ENCODE measurements at regions not wholly inside any gene's neighbourhood (a gene's known extent, or its start where the extent isn't known, plus 50 kb on each side); places are given as distances from the start of the nearest gene placed in this dataset.
"Not testable (repeated sequence)": the region's sequence is repeated elsewhere in the genome, so short reads cannot be mapped to it uniquely, and the experiment has no call there.

DNA sequence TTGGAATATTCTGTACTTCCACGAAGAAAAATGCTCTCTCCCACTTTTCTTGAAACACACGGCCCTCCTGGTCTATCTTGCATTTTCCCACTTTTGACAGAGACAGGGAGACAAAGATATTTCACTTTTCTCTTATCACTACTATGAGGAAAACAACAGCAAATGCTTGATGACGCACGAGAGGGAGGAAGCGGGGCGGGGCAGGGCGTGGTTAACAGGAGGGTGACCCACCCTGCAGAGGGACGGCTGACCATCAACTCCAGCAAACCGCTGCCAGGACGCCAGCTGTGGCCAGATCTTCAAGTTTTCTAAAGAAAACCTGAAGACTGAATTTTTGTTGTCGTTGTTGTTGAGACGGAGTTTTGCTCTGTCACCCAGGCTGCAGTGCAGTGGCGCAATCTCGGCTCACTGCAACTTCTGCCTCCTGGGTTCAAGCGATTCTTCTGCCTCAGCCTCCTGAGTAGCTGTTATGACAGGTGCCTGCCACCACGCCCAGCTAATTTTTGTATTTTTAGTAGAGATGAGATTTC, 63.8 kb downstream of the NSUN5 start:
- 79% methylated on average over 2 of the region's 16 CpGs; no CpG with 5 or more reads in 1 of the 2 experiments for WGBS, 2 experiments (ENCODE audit: extremely low coverage in 2 of 2, insufficient read length in 1 of 2)
- H3K4me3 ChIP-seq (ENCODE audit: insufficient read depth, low read depth, low read length); H3K14ac ChIP-seq (replicated peaks; ENCODE audit: low read depth, low read length); H4K91ac ChIP-seq (ENCODE audit: insufficient read depth, low read depth, low read length); H4K5ac ChIP-seq (ENCODE audit: low read depth, low read length); H3K9me3 ChIP-seq (ENCODE audit: control insufficient read depth, insufficient read depth, low read length); H3K79me1 ChIP-seq (ENCODE audit: low read depth in 1 of 2, low read length in 2 of 2); H2BK20ac ChIP-seq (ENCODE audit: low read depth, low read length); POLR2A ChIA-PET (ENCODE audit: unreplicated experiment); H3K23ac ChIP-seq (ENCODE audit: low read depth, low read length); H3K36me3 ChIP-seq (ENCODE audit: control insufficient read depth, insufficient read depth, low read length); H3K4me2 ChIP-seq (ENCODE audit: low read depth, low read length); H2BK120ac ChIP-seq (ENCODE audit: low read depth, low read length); CTCF ChIA-PET; H2AK9ac ChIP-seq (replicated peaks; ENCODE audit: low read depth, low read length, poor library complexity); H2AK5ac ChIP-seq (ENCODE audit: low read depth, low read length); H2BK15ac ChIP-seq (ENCODE audit: low read depth, low read length); H3K27me3 ChIP-seq (ENCODE audit: control insufficient read depth, insufficient read depth, low read length); H3K18ac ChIP-seq (ENCODE audit: low read depth, low read length); H3K4me1 ChIP-seq (ENCODE audit: control insufficient read depth, insufficient read depth, low read length); H2AFZ ChIP-seq (replicated peaks; ENCODE audit: low read length, poor library complexity); H4K20me1 ChIP-seq (ENCODE audit: insufficient read depth, low read length); H2BK5ac ChIP-seq (ENCODE audit: low read depth, low read length, poor library complexity, severe bottlenecking); intact Hi-C loops (cut with micrococcal nuclease); DNase-seq; in situ Hi-C loops (cut with MboI; ENCODE audit: low sequenced_read_pairs); H3K56ac ChIP-seq (ENCODE audit: extremely low read depth, insufficient read depth, low read length); H3K27ac ChIP-seq (ENCODE audit: insufficient read depth, low read length); BruUV-seq (replicated peaks); H4K8ac ChIP-seq (ENCODE audit: low read depth in 2 of 2, low read length in 2 of 2); H3K9ac ChIP-seq (ENCODE audit: low read depth, low read length); H3K4ac ChIP-seq (ENCODE audit: low read depth, low read length); dilution Hi-C loops (cut with HindIII; ENCODE audit: low sequenced_read_pairs, unreplicated experiment); ATAC-seq (ENCODE audit: low read depth); H3K9me1 ChIP-seq (ENCODE audit: insufficient read depth, low read length): not testable (repeated sequence)

GRCh38 chr7:73234994-73235717, 73.5 kb downstream of the NSUN5 start:
- no CpG with 5 or more reads among the region's 72 CpGs for WGBS, 2 experiments (ENCODE audit: extremely low coverage in 2 of 2, insufficient read length in 1 of 2)

More at GRCh38 chr7:73234994-73235717, 73.5 kb downstream of the NSUN5 start:
- H4K91ac ChIP-seq (ENCODE audit: insufficient read depth, low read depth, low read length); dilution Hi-C loops (cut with HindIII; ENCODE audit: low sequenced_read_pairs, unreplicated experiment); POLR2A ChIA-PET (ENCODE audit: unreplicated experiment); H2BK120ac ChIP-seq (ENCODE audit: low read depth, low read length); H3K9me3 ChIP-seq (ENCODE audit: control insufficient read depth, insufficient read depth, low read length); H3K27me3 ChIP-seq (ENCODE audit: control insufficient read depth, insufficient read depth, low read length); H3K14ac ChIP-seq (replicated peaks; ENCODE audit: low read depth, low read length); H4K5ac ChIP-seq (ENCODE audit: low read depth, low read length); H3K36me3 ChIP-seq (ENCODE audit: control insufficient read depth, insufficient read depth, low read length); H3K18ac ChIP-seq (ENCODE audit: low read depth, low read length); DNase-seq; intact Hi-C loops (cut with micrococcal nuclease); BruUV-seq (replicated peaks); H3K4ac ChIP-seq (ENCODE audit: low read depth, low read length); H2AFZ ChIP-seq (replicated peaks; ENCODE audit: low read length, poor library complexity); H2BK15ac ChIP-seq (ENCODE audit: low read depth, low read length); H2BK5ac ChIP-seq (ENCODE audit: low read depth, low read length, poor library complexity, severe bottlenecking); H4K20me1 ChIP-seq (ENCODE audit: insufficient read depth, low read length); H2AK5ac ChIP-seq (ENCODE audit: low read depth, low read length); H3K4me2 ChIP-seq (ENCODE audit: low read depth, low read length); H3K56ac ChIP-seq (ENCODE audit: extremely low read depth, insufficient read depth, low read length); CTCF ChIA-PET; in situ Hi-C loops (cut with MboI; ENCODE audit: low sequenced_read_pairs); H2AK9ac ChIP-seq (replicated peaks; ENCODE audit: low read depth, low read length, poor library complexity); H2BK20ac ChIP-seq (ENCODE audit: low read depth, low read length); H3K79me1 ChIP-seq (ENCODE audit: low read depth in 1 of 2, low read length in 2 of 2); H3K4me1 ChIP-seq (ENCODE audit: control insufficient read depth, insufficient read depth, low read length); H3K23ac ChIP-seq (ENCODE audit: low read depth, low read length); H3K9me1 ChIP-seq (ENCODE audit: insufficient read depth, low read length): not testable (repeated sequence)
- Histone ChIP-seq H3K27ac (ENCODE audit: insufficient read depth, low read length) (peak overlapping the region; percentile 55; the same call in 1 of the 2 replicates), H3K9ac (ENCODE audit: low read depth, low read length) (peak overlapping the region; percentile 54; the same call in 1 of the 2 replicates), H3K4me3 (ENCODE audit: insufficient read depth, low read depth, low read length) (peak overlapping the region; percentile 24; the same call in 1 of the 2 replicates), H4K8ac (ENCODE audit: low read depth in 2 of 2, low read length in 2 of 2) (0 out of 4 replicates have a peak overlapping the region, but pooled peaks of 1 of the 2 experiments have one; percentile 40)
- ATAC-seq (ENCODE audit: low read depth) = peak; percentile 99

All from IMR-90 (cell line).